ENCODE measurements at regions not wholly inside any gene's neighbourhood (a gene's known extent, or its start where the extent isn't known, plus 50 kb on each side); places are given as distances from the start of the nearest gene placed in this dataset.

DNA sequence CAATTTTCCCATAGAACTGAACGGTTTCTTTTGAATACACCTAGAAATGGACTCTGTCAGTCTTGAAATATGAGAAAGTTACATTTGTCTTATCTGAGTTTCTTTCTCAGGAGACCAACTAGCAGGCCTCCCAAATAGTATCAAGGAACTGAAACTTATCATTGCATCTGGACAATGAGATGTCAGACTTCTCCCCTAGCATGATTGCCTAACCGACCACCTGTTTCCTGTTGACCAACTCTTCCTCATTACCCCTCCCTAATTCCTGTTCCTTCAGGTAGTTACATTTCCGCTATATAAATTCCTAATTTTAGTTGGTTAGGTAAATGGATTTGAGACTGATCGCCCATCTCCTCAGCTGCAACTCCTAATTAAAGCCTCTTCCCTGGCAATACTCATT lies 1587.3 kb downstream of the NCAM2 start:
- H3K27ac Mint-ChIP-seq (ENCODE audit: unreplicated experiment): no peak overlapping the region
- H3K27me3 Mint-ChIP-seq (ENCODE audit: unreplicated experiment): no peaks in the 10 kb centered on the region
- no peak for TF ChIP-seq CTCF (IDR thresholded peaks at IDR 0.05; ENCODE audit: unreplicated experiment)
- BruUV-seq (replicated peaks): no TSS peak
- DNase-seq: no peak
- intact Hi-C loops (cut with micrococcal nuclease; ENCODE audit: unreplicated experiment): no loop called here
- peaks cover 3% of the 10 kb centered on the region for H3K9me3 Mint-ChIP-seq (ENCODE audit: low read depth, unreplicated experiment)
- CTCF ChIA-PET: interaction anchor here (0.6 kb wide), 1 partner anchor 1009 kb away, joined by 4 read pairs; no protein-coding TSS in a partner anchor
- no peaks in the 10 kb centered on the region for H3K36me3 Mint-ChIP-seq (ENCODE audit: insufficient read depth, unreplicated experiment)
- no peaks in the 10 kb centered on the region for H3K4me1 Mint-ChIP-seq (ENCODE audit: low read depth, unreplicated experiment)
- H3K4me3 Mint-ChIP-seq (ENCODE audit: low read depth, unreplicated experiment): no peak overlapping the region

DNA sequence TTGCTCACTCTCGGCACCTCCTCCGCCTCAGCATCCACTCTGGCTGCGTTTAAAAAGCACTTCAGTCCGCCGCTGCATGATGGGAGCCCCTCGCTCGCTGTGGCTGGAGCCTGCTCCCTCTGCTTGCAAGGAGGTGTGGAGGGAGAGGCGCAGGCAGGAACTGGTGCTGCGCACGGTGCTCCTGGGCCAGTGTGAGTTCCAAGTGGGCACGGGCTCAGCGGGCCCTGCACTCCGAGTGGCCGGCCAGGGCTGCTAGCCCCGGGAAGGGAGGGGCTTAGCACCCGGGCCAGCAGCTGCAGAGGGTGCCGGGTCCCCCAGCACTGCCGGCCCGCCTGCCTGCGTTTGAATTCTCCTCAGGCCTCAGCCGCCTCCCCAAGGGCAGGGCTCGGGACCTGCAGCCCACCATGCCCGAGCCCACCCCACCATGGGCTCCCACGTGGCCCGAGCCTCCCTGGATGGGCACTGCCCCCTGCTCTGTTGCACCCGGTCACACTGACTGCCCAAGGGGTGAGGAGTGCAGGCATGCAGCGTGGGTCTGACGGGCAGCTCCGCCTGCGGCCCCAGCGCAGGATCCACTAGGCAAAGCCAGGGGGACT lies 1599.5 kb downstream of the NCAM2 start:
- no peaks in the 10 kb centered on the region for H3K27me3 Mint-ChIP-seq (ENCODE audit: unreplicated experiment)
- no TSS peak for BruUV-seq (replicated peaks)
- peaks cover 6% of the 10 kb centered on the region for H3K9me3 Mint-ChIP-seq (ENCODE audit: low read depth, unreplicated experiment)
- no peak for TF ChIP-seq CTCF (IDR thresholded peaks at IDR 0.05; ENCODE audit: unreplicated experiment)
- H3K27ac Mint-ChIP-seq (ENCODE audit: unreplicated experiment): no peak overlapping the region
- H3K4me3 Mint-ChIP-seq (ENCODE audit: low read depth, unreplicated experiment): no peak overlapping the region
- H3K4me1 Mint-ChIP-seq (ENCODE audit: low read depth, unreplicated experiment): no peaks in the 10 kb centered on the region
- H3K36me3 Mint-ChIP-seq (ENCODE audit: insufficient read depth, unreplicated experiment): no peaks in the 10 kb centered on the region
- DNase-seq: no peak
- CTCF ChIA-PET: no interaction called here
- intact Hi-C loops (cut with micrococcal nuclease; ENCODE audit: unreplicated experiment): no loop called here

- H3K4me1 Mint-ChIP-seq (ENCODE audit: low read depth, unreplicated experiment): no peaks in the 10 kb centered on the region
- TF ChIP-seq CTCF (IDR thresholded peaks at IDR 0.05; ENCODE audit: unreplicated experiment): no peak
- H3K4me3 Mint-ChIP-seq (ENCODE audit: low read depth, unreplicated experiment): no peak overlapping the region
- no TSS peak for BruUV-seq (replicated peaks)
- no peak overlapping the region for H3K27ac Mint-ChIP-seq (ENCODE audit: unreplicated experiment)
- H3K27me3 Mint-ChIP-seq (ENCODE audit: unreplicated experiment): no peaks in the 10 kb centered on the region
- peaks cover 7% of the 10 kb centered on the region for H3K9me3 Mint-ChIP-seq (ENCODE audit: low read depth, unreplicated experiment)
- CTCF ChIA-PET: no interaction called here
- DNase-seq: no peak
- H3K36me3 Mint-ChIP-seq (ENCODE audit: insufficient read depth, unreplicated experiment): no peaks in the 10 kb centered on the region
- intact Hi-C loops (cut with micrococcal nuclease; ENCODE audit: unreplicated experiment): no loop called here
Measured at GRCh38 chr21:22609802-22610201, 1611.6 kb downstream of the NCAM2 start.

GRCh38 chr21:22627911-22628310 lies 1629.7 kb downstream of the NCAM2 start:
- Mint-ChIP-seq H3K4me3 (ENCODE audit: low read depth, unreplicated experiment) (no peak overlapping the region), H3K9me3 (ENCODE audit: low read depth, unreplicated experiment) (peaks cover 2% of the 10 kb centered on the region), H3K36me3 (ENCODE audit: insufficient read depth, unreplicated experiment) (no peaks in the 10 kb centered on the region), H3K4me1 (ENCODE audit: low read depth, unreplicated experiment) (no peaks in the 10 kb centered on the region), H3K27ac (ENCODE audit: unreplicated experiment) (no peak overlapping the region), H3K27me3 (ENCODE audit: unreplicated experiment) (no peaks in the 10 kb centered on the region)
- DNase-seq: no peak
- TF ChIP-seq CTCF (IDR thresholded peaks at IDR 0.05; ENCODE audit: unreplicated experiment): no peak
- no TSS peak for BruUV-seq (replicated peaks)
- intact Hi-C loops (cut with micrococcal nuclease; ENCODE audit: unreplicated experiment): no loop called here
- CTCF ChIA-PET: no interaction called here

Data from Calu3 (cell line).